Left renal cortex interstitium (tissue), 4 donors: ENCODE measurements at regions not wholly inside any gene's neighbourhood (a gene's known extent, or its start where the extent isn't known, plus 50 kb on each side); places are given as distances from the start of the nearest gene placed in this dataset.

Experiments used
- DNase-seq, 4 donors: peaks; one replicate each; pipeline ENCODE4 v3.0.0-alpha.2; 2013; ENCODE audit warnings: low read depth in 4 of 4, low spot score in 2 of 4, missing footprints in 1 of 4

DNA sequence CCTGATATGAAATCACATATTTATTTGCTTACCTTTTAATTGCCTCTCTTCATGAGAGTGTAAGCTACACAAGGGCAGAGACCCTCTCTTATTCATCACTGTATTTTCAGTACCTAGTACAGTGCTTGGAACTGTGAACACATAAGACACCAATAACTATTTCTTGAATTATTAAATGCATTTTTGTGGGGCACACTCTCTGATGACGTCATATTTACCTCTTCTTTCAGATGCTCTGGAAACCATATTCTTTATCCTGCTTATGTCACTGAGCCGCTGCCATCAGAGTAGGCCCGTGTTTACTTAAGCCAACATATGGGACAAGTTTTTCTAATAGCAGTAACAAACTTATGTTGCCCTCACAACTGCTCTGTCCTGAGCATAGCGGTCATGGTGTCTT lies 266.5 kb downstream of the ELAVL2 start:
- DNase-seq, result no peak

DNA sequence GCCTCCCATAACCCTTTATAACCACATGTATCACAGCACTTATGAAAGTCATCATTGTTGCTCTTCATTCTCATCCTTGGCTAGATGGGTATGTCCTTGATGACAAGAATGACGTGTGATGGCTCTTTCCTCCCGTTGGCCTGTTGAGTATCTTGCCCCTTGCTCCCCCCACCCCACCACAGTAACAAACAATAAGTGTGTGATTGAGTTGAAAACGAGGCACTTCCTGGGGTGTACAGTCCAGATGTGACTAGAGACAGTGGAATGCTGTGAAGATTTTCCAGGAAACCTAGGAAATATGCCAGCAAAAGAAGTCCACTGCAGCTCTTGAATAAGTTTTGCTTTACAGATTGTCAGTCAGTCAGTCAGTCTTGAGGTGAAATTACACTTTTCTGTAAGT lies 262.5 kb downstream of the ELAVL2 start:
- no peak for DNase-seq

GRCh38 chr9:23567516-23568165 lies 258.4 kb downstream of the ELAVL2 start:
- no peak for DNase-seq

- no peak for DNase-seq
Measured at GRCh38 chr9:23571414-23572104, 254.5 kb downstream of the ELAVL2 start.

DNA sequence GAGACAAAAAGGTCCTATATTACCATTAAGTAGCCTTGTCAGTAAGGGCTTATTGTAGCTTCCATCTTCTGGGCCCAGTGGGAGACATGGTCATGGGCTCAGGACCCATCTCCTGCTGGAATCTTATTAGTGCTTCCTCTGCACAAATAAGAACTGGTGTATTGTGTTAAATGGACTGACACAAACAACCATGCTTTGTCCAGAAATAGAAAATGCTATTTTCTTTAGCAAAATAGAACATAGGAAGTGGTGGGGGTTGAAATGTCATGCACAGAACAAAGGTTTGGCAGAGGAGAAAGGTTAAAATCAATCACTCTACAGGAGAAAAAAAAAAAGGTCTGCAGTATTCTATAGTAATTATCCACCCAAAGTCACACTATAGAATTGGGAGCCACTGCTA lies 252.2 kb downstream of the ELAVL2 start:
- no peak for DNase-seq

DNA sequence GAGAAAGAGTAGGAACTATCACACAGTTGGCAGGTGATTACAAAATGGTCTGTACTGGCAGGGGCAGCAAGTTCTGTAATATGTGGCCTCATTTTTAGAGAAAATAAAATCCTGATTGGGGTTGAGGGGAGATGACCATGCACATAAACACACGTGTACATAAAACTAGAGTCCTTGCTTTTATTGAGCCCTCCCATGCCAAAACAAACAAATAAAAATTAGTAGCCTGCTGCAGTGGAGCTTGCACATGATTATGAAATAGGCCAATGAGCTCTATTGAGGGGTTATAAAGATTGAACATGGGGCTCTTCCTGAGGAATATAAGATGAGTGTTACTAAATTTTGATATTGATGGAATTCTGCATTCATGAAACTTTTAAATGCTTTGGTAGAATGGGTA lies 248.4 kb downstream of the ELAVL2 start:
- DNase-seq, result no peak

GRCh38 chr9:23581931-23582330 lies 244.1 kb downstream of the ELAVL2 start:
- DNase-seq, result no peak

GRCh38 chr9:23582836-23583235 lies 243.2 kb downstream of the ELAVL2 start:
- DNase-seq, result no peak

DNA sequence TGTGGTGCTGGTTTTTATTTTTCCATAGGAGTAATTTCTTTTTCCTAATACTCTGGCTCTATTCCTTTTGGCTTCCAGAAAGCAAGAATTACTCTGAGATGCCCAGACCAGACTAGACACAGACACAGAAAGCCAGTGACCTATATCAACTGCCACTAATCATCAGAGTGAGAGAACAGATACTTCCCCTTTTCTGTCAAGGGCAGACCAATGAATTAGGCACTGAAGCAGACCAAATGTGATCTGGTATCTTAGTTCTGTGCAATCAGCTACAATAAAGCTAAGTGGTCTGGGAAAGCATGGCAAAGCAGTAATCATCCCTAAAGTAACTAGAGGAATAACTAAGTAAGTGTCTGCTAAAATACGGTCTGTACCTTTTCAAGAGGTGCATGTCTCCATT lies 239.1 kb downstream of the ELAVL2 start:
- DNase-seq, result no peak

GRCh38 chr9:23587433-23587832 lies 238.6 kb downstream of the ELAVL2 start:
- DNase-seq, result no peak

DNA sequence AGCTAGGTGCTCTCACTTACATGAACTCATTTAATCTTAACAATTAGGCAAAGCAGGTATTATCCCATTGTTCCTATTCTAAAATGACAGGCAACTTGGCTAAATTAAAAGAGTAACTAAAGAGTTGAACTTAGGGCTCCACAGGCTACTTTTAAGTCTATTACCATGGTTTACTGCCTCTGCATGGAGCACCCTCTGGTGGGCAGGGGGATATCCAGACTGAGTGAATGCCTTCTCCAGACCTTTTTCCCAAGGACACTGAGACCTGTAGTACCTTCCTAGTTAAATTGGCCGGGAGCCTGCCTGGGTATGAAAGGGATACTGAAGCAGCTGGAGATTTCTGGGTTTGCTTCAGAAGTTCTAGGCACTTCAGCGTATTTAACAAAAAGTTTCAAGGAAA lies 238.1 kb downstream of the ELAVL2 start:
- no peak for DNase-seq

GRCh38 chr9:23590276-23591000 lies 235.6 kb downstream of the ELAVL2 start:
- DNase-seq, result no peak

DNA sequence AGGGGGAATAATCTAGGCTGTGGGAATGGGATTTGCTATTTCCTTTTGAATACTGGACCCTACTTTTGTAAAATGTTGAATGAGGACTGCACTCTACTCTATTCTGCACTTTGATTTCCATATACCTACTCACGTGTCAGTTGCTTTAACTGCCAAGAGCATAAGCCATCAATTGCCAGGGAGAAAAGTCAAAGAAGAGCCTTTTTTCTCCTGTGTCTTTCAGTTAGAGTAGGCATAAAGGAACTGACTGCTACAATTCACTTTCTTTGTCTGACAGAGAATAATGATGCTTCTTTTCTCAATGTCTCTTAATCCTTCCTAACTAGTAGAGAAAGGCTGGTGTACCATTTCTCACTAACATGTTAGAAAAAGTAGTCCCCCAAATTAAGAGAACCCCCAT lies 231.6 kb downstream of the ELAVL2 start:
- no peak for DNase-seq

- no peak for DNase-seq
Measured at GRCh38 chr9:23596913-23597634, 229.0 kb downstream of the ELAVL2 start.

DNA sequence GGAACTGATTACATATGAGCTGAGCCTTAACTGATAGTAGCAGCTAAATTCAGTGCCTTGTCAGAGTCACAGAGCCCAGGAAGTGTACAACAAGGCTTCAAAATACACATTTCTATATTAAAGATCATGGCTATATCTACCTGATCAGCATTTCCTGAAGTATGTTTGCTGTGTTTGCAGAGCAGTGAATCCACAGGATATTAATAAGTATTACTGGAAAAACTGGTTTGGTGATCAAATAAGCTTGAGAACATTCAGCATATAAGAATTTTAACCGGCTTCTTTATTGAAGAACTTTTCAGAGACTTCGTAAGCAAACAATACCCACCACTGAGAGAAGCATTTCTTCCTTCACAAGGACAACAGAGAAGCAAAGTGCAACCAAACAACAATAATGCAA lies 227.0 kb downstream of the ELAVL2 start:
- DNase-seq, result no peak

DNA sequence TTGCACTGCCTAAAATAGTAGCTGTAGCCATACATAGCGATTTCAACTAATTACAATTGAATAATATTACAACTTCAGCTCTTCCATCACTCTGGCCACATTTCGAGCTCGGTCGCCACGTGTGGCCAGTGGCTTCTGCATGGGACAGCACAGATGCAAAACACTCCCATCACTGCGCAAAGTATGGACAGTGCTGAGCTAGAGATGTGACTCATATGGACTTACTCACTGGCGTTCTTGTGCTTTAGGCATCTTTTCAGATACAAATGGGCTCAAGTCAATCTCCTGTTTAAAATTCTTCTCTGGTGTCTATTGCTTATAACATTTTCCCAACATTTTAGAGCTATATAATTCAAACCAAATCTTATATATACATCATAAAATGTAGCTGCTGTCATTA lies 222.7 kb downstream of the ELAVL2 start:
- DNase-seq, result no peak

DNA sequence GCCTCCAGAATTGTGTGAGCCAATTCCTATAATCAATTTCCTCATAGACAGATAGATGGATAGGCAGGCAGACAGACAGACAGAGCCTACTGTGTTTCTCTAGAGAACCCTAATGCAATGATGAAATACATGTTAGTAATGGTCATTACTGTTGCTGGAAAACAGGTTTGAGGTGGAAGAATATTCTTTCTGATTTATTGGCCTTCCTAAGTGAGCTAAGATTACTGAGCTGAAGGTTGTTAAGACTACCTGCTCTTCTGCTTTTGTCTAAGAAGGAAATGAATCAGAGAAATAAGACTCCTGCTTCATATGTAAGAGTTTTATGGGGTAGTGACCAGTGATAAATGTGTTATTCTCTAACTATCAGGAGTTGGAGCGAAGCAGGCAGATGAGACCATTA lies 219.9 kb downstream of the ELAVL2 start:
- no peak for DNase-seq

- no peak for DNase-seq
Measured at GRCh38 chr9:23608456-23608855, 217.6 kb downstream of the ELAVL2 start.

DNA sequence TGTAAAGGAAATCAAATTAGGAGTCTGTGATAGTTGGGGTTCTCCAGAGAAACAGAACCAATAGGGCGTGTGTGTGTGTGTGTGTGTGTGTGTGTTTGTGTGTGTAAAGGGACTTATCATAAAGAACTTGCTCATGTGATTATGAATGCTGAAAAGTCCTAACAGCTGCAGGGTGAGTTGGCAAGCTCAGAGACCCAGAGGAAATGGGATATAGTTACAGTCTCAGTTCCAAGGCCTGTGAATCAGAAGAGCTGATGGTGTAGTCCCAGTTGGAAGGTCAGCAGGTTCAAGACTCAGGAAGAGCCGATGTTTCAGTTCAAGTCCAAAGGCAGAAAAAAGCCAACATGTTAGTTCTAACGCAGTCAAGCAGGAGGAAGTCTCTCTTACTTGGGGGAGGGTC lies 214.2 kb downstream of the ELAVL2 start:
- DNase-seq, result no peak

- DNase-seq, result no peak
Measured at GRCh38 chr9:23615569-23615968, 210.5 kb downstream of the ELAVL2 start.

GRCh38 chr9:23621188-23621587 lies 204.9 kb downstream of the ELAVL2 start:
- DNase-seq, result no peak
